ENCODE measurements at regions not wholly inside any gene's neighbourhood (a gene's known extent, or its start where the extent isn't known, plus 50 kb on each side); places are given as distances from the start of the nearest gene placed in this dataset.

GRCh38 chr4:117400039-117400835, 314.9 kb upstream of the TRAM1L1 start (continued):
- TF ChIP-seq, protein P1, sequence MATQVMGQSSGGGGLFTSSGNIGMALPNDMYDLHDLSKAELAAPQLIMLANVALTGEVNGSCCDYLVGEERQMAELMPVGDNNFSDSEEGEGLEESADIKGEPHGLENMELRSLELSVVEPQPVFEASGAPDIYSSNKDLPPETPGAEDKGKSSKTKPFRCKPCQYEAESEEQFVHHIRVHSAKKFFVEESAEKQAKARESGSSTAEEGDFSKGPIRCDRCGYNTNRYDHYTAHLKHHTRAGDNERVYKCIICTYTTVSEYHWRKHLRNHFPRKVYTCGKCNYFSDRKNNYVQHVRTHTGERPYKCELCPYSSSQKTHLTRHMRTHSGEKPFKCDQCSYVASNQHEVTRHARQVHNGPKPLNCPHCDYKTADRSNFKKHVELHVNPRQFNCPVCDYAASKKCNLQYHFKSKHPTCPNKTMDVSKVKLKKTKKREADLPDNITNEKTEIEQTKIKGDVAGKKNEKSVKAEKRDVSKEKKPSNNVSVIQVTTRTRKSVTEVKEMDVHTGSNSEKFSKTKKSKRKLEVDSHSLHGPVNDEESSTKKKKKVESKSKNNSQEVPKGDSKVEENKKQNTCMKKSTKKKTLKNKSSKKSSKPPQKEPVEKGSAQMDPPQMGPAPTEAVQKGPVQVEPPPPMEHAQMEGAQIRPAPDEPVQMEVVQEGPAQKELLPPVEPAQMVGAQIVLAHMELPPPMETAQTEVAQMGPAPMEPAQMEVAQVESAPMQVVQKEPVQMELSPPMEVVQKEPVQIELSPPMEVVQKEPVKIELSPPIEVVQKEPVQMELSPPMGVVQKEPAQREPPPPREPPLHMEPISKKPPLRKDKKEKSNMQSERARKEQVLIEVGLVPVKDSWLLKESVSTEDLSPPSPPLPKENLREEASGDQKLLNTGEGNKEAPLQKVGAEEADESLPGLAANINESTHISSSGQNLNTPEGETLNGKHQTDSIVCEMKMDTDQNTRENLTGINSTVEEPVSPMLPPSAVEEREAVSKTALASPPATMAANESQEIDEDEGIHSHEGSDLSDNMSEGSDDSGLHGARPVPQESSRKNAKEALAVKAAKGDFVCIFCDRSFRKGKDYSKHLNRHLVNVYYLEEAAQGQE (IDR thresholded peaks at IDR 0.05; ENCODE audit: low read depth, low read length) = no peak
- no peak for TF ChIP-seq RXRA (IDR thresholded peaks at IDR 0.05; ENCODE audit: borderline replicate concordance, low read depth)
- peak; percentile 43; the same call in 1 of the 2 replicates for TF ChIP-seq TCF12 (IDR thresholded peaks at IDR 0.05)
- TF ChIP-seq NRF1 (IDR thresholded peaks at IDR 0.05; ENCODE audit: low read depth, low read length) = no peak
- TF ChIP-seq, protein P2, sequence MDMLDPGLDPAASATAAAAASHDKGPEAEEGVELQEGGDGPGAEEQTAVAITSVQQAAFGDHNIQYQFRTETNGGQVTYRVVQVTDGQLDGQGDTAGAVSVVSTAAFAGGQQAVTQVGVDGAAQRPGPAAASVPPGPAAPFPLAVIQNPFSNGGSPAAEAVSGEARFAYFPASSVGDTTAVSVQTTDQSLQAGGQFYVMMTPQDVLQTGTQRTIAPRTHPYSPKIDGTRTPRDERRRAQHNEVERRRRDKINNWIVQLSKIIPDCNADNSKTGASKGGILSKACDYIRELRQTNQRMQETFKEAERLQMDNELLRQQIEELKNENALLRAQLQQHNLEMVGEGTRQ (IDR thresholded peaks at IDR 0.05; ENCODE audit: borderline replicate concordance, low read depth, low read length) = no peak
- peak; percentile 69; the same call in 1 of the 2 replicates for TF ChIP-seq FOSL2 (IDR thresholded peaks at IDR 0.05; ENCODE audit: borderline replicate concordance, low read depth)
- TF ChIP-seq, protein P3, sequence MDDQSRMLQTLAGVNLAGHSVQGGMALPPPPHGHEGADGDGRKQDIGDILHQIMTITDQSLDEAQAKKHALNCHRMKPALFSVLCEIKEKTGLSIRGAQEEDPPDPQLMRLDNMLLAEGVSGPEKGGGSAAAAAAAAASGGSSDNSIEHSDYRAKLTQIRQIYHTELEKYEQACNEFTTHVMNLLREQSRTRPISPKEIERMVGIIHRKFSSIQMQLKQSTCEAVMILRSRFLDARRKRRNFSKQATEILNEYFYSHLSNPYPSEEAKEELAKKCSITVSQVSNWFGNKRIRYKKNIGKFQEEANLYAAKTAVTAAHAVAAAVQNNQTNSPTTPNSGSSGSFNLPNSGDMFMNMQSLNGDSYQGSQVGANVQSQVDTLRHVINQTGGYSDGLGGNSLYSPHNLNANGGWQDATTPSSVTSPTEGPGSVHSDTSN (IDR thresholded peaks at IDR 0.05) = peak; percentile 79

DNA sequence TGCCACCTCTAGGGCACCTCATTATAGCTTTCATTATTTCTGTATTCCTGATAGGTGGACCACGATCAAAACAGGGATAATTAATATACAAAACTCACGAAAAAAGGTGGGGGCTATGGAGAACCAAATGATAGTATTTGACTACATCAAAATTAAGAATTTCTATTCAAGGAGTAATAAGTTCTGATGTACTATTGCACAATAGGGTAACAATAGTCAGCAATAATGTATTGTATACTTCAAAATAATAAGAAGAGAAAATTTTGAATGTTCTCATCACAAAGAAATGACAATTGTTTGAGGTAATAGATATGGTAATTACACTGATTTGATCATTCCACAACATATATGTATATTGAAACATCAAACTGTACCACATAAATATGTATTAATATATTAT, 327.3 kb upstream of the TRAM1L1 start:
- H3K4me2 ChIP-seq = no peak overlapping the region
- no peak for DNase-seq
- H3K9ac ChIP-seq = no peak overlapping the region
- H3K9me3 ChIP-seq = no peaks in the 10 kb centered on the region
- 55% methylated on average over 2 of the region's 2 CpGs for WGBS (ENCODE audit: low lambda C conversion rate)
- H3K9me2 ChIP-seq = no peaks in the 10 kb centered on the region
- H2AFZ ChIP-seq (ENCODE audit: low read depth) = no peak overlapping the region
- ChIA-PET CTCF (no interaction called here), POLR2A (no interaction called here)
- H3K4me3 ChIP-seq (ENCODE audit: low read depth in 2 of 2, low read length in 1 of 2) = no peak overlapping the region
- H3K27me3 ChIP-seq (ENCODE audit: insufficient read depth) = no peaks in the 10 kb centered on the region
- H4K20me1 ChIP-seq (ENCODE audit: insufficient read depth) = no peaks in the 10 kb centered on the region
- TF ChIP-seq CHD2 (IDR thresholded peaks at IDR 0.05; ENCODE audit: low read length, partially characterized antibody) (no peak), GABPA (IDR thresholded peaks at IDR 0.05; ENCODE audit: low read depth) (no peak), MXI1 (IDR thresholded peaks at IDR 0.05; ENCODE audit: low read depth, low read length) (no peak), MAX (IDR thresholded peaks at IDR 0.05; ENCODE audit: low read depth) (no peak), SIN3A (IDR thresholded peaks at IDR 0.05; ENCODE audit: borderline replicate concordance, low read depth, low read length) (no peak), SMC3 (IDR thresholded peaks at IDR 0.05; ENCODE audit: low read depth, low read length) (no peak), YY1 (IDR thresholded peaks at IDR 0.05; ENCODE audit: low read depth) (no peak)
- TF ChIP-seq, protein P4, sequence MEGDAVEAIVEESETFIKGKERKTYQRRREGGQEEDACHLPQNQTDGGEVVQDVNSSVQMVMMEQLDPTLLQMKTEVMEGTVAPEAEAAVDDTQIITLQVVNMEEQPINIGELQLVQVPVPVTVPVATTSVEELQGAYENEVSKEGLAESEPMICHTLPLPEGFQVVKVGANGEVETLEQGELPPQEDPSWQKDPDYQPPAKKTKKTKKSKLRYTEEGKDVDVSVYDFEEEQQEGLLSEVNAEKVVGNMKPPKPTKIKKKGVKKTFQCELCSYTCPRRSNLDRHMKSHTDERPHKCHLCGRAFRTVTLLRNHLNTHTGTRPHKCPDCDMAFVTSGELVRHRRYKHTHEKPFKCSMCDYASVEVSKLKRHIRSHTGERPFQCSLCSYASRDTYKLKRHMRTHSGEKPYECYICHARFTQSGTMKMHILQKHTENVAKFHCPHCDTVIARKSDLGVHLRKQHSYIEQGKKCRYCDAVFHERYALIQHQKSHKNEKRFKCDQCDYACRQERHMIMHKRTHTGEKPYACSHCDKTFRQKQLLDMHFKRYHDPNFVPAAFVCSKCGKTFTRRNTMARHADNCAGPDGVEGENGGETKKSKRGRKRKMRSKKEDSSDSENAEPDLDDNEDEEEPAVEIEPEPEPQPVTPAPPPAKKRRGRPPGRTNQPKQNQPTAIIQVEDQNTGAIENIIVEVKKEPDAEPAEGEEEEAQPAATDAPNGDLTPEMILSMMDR (IDR thresholded peaks at IDR 0.05) = no peak
- H3K27ac ChIP-seq (ENCODE audit: low read depth in 2 of 2, low read length in 1 of 2) = no peak overlapping the region
- H3K36me3 ChIP-seq (replicated peaks in 1 of 2; ENCODE audit: control insufficient read depth in 1 of 2, insufficient read depth in 2 of 2, low read length in 1 of 2) = no peaks in the 10 kb centered on the region
- H3K4me1 ChIP-seq (ENCODE audit: control insufficient read depth in 1 of 2, insufficient read depth in 2 of 2, low read depth in 1 of 2, low read length in 1 of 2) = no peaks in the 10 kb centered on the region
- H3K79me2 ChIP-seq (ENCODE audit: insufficient read depth) = no peaks in the 10 kb centered on the region
- no peaks in the 10 kb centered on the region for H3F3A ChIP-seq (replicated peaks; ENCODE audit: insufficient read depth)

Measured in SK-N-SH (cell line).